OCI-LY1 (cell line): ENCODE measurements at regions not wholly inside any gene's neighbourhood (a gene's known extent, or its start where the extent isn't known, plus 50 kb on each side); places are given as distances from the start of the nearest gene placed in this dataset.

Experiments used
- CTCF ChIP-seq: fragments of 200-600 bp; sonication (generic), shearing (Covaris generic); IDR thresholded peaks from 2 replicates; pipeline ENCODE4 v1.5.1; 2017; ENCODE audit warnings: mild to moderate bottlenecking, antibody characterized with exemption, low read length, moderate library complexity, mixed read lengths
- EZH2 ChIP-seq: fragments of 200-600 bp; sonication (generic), shearing (Covaris generic); IDR thresholded peaks from 2 replicates; pipeline ENCODE4 v1.8.0; 2017; ENCODE audit warnings: borderline replicate concordance, mixed run types, mild to moderate bottlenecking, antibody characterized with exemption, low read length, moderate library complexity, mixed read lengths

GRCh38 chr4:127579821-127580220 is 52.9 kb upstream of the INTU start:
- TF ChIP-seq EZH2 (no peak), CTCF (no peak)
